ENCODE measurements at regions not wholly inside any gene's neighbourhood (a gene's known extent, or its start where the extent isn't known, plus 50 kb on each side); places are given as distances from the start of the nearest gene placed in this dataset.

DNA sequence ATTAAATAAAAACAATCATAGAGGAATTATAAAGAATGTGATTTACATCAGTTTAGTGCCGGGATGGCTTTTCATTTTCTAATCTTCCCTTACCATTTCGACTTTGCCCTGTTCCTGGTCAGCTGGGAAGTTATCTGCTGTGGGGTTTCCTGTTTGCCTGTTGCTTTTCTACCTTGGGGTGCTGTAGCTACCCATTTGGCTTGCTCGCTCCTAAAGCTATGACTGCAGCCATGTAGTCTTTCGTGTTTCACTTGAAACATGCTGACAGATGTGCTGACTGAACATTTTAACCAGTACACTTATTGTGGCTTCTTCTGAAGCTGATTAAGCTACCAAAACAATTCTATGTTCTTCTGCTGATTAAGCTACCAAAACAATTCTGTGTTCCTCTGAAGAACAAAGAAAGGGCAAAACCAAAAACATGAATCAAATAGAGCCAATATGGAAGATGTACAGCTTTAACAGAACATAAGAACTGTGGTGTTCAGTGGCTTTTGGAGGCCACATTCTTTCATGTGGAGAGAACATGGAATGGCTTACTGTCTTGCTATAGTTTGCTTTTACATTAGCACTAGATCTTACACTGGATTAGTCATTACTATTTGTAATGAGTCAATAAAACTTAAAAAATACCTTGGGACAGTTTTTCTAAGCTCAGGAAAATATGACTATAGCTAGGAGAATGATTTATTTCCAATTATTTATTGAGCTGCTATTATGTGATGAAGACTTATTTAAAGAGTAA lies 440.4 kb downstream of the SPRY1 start:
- Histone ChIP-seq H3K9me3 (ENCODE audit: control insufficient read depth in 1 of 2, low read length in 2 of 2) (no peaks in the 10 kb centered on the region), H3K27ac (ENCODE audit: low read length) (no peak overlapping the region)

DNA sequence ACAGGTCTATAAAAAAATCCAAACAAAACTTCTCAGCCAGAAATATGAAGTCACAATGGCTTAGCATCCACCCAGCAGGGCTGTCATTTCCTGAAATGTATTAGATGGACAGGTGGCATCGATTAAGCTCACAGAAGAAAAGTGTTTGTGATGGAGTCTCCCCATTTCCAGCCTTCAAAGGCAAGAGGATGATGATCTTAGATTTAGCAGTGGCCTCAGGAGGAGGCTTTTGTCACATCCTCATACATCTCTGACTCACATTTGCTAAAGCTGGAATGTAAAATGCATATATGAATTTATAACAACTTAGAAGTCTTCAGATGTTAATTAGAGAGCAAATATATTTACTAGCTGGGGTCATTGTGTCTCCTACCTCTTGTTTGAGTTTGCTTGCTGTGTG lies 441.9 kb downstream of the SPRY1 start:
- Histone ChIP-seq H3K27me3 (ENCODE audit: low read depth, low read length) (no peaks in the 10 kb centered on the region), H3K9me3 (ENCODE audit: control insufficient read depth in 1 of 2, low read length in 2 of 2) (no peaks in the 10 kb centered on the region), H3K27ac (ENCODE audit: low read length) (no peak overlapping the region), H3K4me1 (ENCODE audit: control insufficient read depth in 1 of 2, insufficient read depth in 2 of 2, low read length in 2 of 2) (peaks cover 0 to 10% of the 10 kb centered on the region in 2 donors), H3K4me3 (ENCODE audit: low read depth in 1 of 2, low read length in 2 of 2) (no peak overlapping the region), H3K36me3 (ENCODE audit: control insufficient read depth in 1 of 2, insufficient read depth in 2 of 2, low read length in 2 of 2) (no peaks in the 10 kb centered on the region)

More for the DNA sequence above, 440.4 kb downstream of the SPRY1 start:
- H3K4me1 ChIP-seq (ENCODE audit: control insufficient read depth in 1 of 2, insufficient read depth in 2 of 2, low read length in 2 of 2) = peaks cover 0 to 16% of the 10 kb centered on the region in 2 donors
- H3K4me3 ChIP-seq (ENCODE audit: low read depth in 1 of 2, low read length in 2 of 2) = no peak overlapping the region
- no peaks in the 10 kb centered on the region for H3K36me3 ChIP-seq (ENCODE audit: control insufficient read depth in 1 of 2, insufficient read depth in 2 of 2, low read length in 2 of 2)
- no peaks in the 10 kb centered on the region for H3K27me3 ChIP-seq (ENCODE audit: low read depth, low read length)

DNA sequence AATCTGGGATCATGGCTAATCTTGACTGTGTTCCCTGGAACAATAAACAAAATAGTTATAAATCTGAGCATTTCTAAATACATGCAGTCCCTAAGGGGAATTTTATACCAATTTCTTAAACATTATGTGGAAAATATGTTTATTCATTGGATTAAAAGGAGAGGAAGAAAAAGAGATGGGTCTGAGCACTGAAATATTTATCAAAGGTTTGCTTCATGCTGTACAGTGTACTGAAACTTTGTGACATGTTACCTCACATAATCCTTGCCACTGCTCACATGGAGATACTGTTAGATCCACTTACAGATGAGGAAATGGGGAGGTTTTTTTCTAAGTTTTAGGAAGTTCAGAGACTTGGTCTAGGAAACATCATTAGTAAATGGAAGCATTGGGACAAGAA lies 443.6 kb downstream of the SPRY1 start:
- Histone ChIP-seq H3K27ac (ENCODE audit: low read length) (no peak overlapping the region), H3K9me3 (ENCODE audit: control insufficient read depth in 1 of 2, low read length in 2 of 2) (peaks cover 0 to 4% of the 10 kb centered on the region in 2 donors), H3K36me3 (ENCODE audit: control insufficient read depth in 1 of 2, insufficient read depth in 2 of 2, low read length in 2 of 2) (no peaks in the 10 kb centered on the region), H3K27me3 (ENCODE audit: low read depth, low read length) (no peaks in the 10 kb centered on the region), H3K4me3 (ENCODE audit: low read depth in 1 of 2, low read length in 2 of 2) (no peak overlapping the region), H3K4me1 (ENCODE audit: control insufficient read depth in 1 of 2, insufficient read depth in 2 of 2, low read length in 2 of 2) (peaks cover 0 to 10% of the 10 kb centered on the region in 2 donors)

DNA sequence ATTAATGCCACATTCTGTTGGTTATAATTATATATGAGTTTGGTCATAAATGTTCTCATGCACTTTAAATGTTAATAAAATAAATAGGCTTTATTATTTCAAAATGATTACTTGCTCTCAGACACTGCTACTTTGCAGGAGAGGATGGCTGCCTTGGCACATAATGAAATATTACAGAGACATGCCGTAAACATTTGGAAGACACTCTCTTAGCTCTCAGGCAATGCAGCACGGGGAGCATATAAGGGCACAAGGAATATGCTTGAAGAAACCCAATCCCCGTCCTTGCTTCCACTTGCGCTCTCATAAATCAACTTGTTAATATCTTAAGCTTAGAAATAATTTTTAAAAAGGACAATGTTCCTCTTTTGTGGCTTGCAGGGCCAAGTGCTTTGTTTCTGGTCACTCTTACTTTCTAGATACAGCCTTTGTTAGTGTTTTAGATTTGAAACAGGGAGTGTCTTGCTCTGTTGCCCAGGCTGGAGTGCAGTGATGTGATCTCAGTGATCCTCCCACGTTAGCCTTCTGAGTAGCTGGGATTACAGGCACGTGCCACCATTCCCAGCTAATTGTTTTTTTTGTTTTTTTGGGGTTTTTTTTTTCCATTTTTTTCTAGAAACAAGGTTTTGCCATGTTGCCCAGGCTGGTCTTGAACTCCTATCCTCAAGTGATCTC lies 445.0 kb downstream of the SPRY1 start:
- Histone ChIP-seq H3K27me3 (ENCODE audit: low read depth, low read length) (no peaks in the 10 kb centered on the region), H3K4me3 (ENCODE audit: low read depth in 1 of 2, low read length in 2 of 2) (no peak overlapping the region), H3K4me1 (ENCODE audit: control insufficient read depth in 1 of 2, insufficient read depth in 2 of 2, low read length in 2 of 2) (peaks cover 0 to 10% of the 10 kb centered on the region in 2 donors), H3K36me3 (ENCODE audit: control insufficient read depth in 1 of 2, insufficient read depth in 2 of 2, low read length in 2 of 2) (no peaks in the 10 kb centered on the region), H3K9me3 (ENCODE audit: control insufficient read depth in 1 of 2, low read length in 2 of 2) (peaks cover 0 to 4% of the 10 kb centered on the region in 2 donors), H3K27ac (ENCODE audit: low read length) (no peak overlapping the region)

DNA sequence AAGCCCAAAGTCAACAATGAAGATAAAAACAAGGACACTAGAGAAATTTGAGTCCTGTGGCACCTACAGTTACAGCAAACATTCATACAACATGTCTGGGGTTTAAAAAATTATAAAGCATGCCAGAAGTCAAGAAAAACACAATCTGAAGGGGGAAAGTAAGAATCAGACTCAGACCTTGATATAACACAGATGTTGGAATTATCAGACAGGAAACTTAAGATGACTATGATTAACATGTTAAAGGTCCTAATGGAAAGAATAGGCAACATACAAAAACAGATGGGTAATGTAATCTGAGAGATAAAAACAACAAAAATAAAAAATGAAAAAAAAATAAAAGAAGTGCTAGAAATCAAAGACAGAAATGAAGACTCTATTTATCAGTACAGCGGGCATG lies 446.5 kb downstream of the SPRY1 start:
- Histone ChIP-seq H3K27ac (ENCODE audit: low read length) (no peak overlapping the region), H3K36me3 (ENCODE audit: control insufficient read depth in 1 of 2, insufficient read depth in 2 of 2, low read length in 2 of 2) (no peaks in the 10 kb centered on the region), H3K27me3 (ENCODE audit: low read depth, low read length) (no peaks in the 10 kb centered on the region), H3K4me3 (ENCODE audit: low read depth in 1 of 2, low read length in 2 of 2) (no peak overlapping the region), H3K4me1 (ENCODE audit: control insufficient read depth in 1 of 2, insufficient read depth in 2 of 2, low read length in 2 of 2) (peaks cover 0 to 10% of the 10 kb centered on the region in 2 donors), H3K9me3 (ENCODE audit: control insufficient read depth in 1 of 2, low read length in 2 of 2) (peaks cover 0 to 4% of the 10 kb centered on the region in 2 donors)

DNA sequence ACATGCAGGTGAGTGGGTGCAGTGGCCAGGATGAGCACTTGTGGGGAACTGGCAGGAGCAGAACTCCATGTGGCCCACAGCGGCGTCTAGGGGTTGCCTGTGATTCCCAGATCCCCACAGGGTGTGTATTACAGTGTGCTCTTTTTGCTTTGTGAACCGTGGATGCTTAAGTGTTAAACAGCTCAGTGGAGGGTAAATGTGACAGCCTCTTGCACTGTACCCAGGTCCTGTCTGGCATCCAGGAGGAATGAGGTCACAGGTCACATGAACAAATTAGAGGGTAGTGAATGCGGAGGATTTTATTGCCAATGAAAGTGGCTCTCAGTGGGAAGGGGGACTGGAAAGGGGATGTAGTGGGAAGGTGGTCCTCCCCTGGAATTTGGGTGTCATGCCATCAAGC lies 447.8 kb downstream of the SPRY1 start:
- H3K9me3 ChIP-seq (ENCODE audit: control insufficient read depth in 1 of 2, low read length in 2 of 2) = peaks cover 0 to 4% of the 10 kb centered on the region in 2 donors
- H3K27ac ChIP-seq (ENCODE audit: low read length) = no peak overlapping the region
- peaks cover 0 to 10% of the 10 kb centered on the region in 2 donors for H3K4me1 ChIP-seq (ENCODE audit: control insufficient read depth in 1 of 2, insufficient read depth in 2 of 2, low read length in 2 of 2)
- H3K36me3 ChIP-seq (ENCODE audit: control insufficient read depth in 1 of 2, insufficient read depth in 2 of 2, low read length in 2 of 2) = no peaks in the 10 kb centered on the region
- no peaks in the 10 kb centered on the region for H3K27me3 ChIP-seq (ENCODE audit: low read depth, low read length)
- H3K4me3 ChIP-seq (ENCODE audit: low read depth in 1 of 2, low read length in 2 of 2) = no peak overlapping the region

DNA sequence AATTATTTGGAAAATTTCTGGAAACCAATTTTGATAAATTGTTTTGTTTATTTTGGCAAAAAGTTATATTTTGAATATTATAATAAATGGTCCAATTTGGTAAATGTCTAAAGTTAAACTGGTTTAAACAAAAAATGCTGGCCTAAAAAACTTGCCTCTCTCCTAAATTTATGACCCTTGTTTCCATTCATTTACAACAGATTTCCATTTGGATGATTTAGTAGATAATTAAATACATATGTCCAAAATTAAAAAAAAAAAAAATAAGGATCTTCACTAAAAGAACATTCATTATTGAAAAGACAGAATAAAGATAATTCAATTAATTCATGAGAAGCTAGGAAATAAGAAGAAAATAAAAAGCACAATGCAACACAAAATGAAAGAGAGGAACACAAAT lies 449.5 kb downstream of the SPRY1 start:
- no peaks in the 10 kb centered on the region for H3K27me3 ChIP-seq (ENCODE audit: low read depth, low read length)
- H3K4me1 ChIP-seq (ENCODE audit: control insufficient read depth in 1 of 2, insufficient read depth in 2 of 2, low read length in 2 of 2) = peaks cover 0 to 7% of the 10 kb centered on the region in 2 donors
- peaks cover 0 to 4% of the 10 kb centered on the region in 2 donors for H3K9me3 ChIP-seq (ENCODE audit: control insufficient read depth in 1 of 2, low read length in 2 of 2)
- H3K36me3 ChIP-seq (ENCODE audit: control insufficient read depth in 1 of 2, insufficient read depth in 2 of 2, low read length in 2 of 2) = no peaks in the 10 kb centered on the region
- no peak overlapping the region for H3K4me3 ChIP-seq (ENCODE audit: low read depth in 1 of 2, low read length in 2 of 2)
- H3K27ac ChIP-seq (ENCODE audit: low read length) = no peak overlapping the region

DNA sequence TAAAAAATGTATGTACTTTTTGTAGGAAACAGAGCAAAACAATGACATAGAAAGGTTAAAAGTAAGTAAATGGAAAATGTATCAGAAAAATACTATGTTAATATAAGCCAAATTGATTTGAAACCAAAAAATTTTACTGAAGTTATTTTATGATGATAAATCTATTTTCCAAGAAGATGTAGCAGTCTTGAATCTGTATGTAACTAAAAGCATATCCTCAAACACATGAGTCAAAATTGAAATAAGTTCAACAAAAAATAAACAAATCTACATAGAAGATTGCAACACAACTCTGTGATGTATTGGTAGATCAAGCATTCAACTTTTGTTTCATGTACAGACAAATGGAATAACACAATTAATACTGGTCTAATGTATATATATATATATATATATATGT lies 450.0 kb downstream of the SPRY1 start:
- H3K36me3 ChIP-seq (ENCODE audit: control insufficient read depth in 1 of 2, insufficient read depth in 2 of 2, low read length in 2 of 2) = no peaks in the 10 kb centered on the region
- no peak overlapping the region for H3K4me3 ChIP-seq (ENCODE audit: low read depth in 1 of 2, low read length in 2 of 2)
- peaks cover 0 to 4% of the 10 kb centered on the region in 2 donors for H3K9me3 ChIP-seq (ENCODE audit: control insufficient read depth in 1 of 2, low read length in 2 of 2)
- no peak overlapping the region for H3K27ac ChIP-seq (ENCODE audit: low read length)
- H3K4me1 ChIP-seq (ENCODE audit: control insufficient read depth in 1 of 2, insufficient read depth in 2 of 2, low read length in 2 of 2) = peaks cover 0 to 4% of the 10 kb centered on the region in 2 donors
- no peaks in the 10 kb centered on the region for H3K27me3 ChIP-seq (ENCODE audit: low read depth, low read length)

DNA sequence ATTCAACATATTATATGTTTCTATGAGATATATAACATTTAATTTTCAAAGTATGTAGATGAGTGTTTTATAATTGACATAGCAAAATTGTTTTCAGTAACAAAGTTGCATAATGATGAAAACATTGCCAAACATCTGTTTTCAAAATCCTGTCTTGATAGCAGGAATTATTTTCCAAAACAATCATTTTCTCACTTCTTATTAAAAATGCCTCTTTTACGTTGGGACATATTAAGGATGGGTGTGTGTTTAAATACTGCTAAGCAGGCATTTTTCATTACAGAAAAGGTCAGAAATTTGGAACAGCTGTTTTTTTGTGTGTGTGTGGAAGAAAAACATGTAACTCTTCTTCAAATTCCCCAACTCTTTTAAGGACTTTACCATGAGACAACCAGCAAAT lies 452.0 kb downstream of the SPRY1 start:
- H3K27ac ChIP-seq (ENCODE audit: low read length) = no peak overlapping the region
- H3K4me3 ChIP-seq (ENCODE audit: low read depth in 1 of 2, low read length in 2 of 2) = no peak overlapping the region
- H3K27me3 ChIP-seq (ENCODE audit: low read depth, low read length) = no peaks in the 10 kb centered on the region
- no peaks in the 10 kb centered on the region for H3K4me1 ChIP-seq (ENCODE audit: control insufficient read depth in 1 of 2, insufficient read depth in 2 of 2, low read length in 2 of 2)
- H3K9me3 ChIP-seq (ENCODE audit: control insufficient read depth in 1 of 2, low read length in 2 of 2) = peaks cover 0 to 4% of the 10 kb centered on the region in 2 donors
- H3K36me3 ChIP-seq (ENCODE audit: control insufficient read depth in 1 of 2, insufficient read depth in 2 of 2, low read length in 2 of 2) = no peaks in the 10 kb centered on the region

DNA sequence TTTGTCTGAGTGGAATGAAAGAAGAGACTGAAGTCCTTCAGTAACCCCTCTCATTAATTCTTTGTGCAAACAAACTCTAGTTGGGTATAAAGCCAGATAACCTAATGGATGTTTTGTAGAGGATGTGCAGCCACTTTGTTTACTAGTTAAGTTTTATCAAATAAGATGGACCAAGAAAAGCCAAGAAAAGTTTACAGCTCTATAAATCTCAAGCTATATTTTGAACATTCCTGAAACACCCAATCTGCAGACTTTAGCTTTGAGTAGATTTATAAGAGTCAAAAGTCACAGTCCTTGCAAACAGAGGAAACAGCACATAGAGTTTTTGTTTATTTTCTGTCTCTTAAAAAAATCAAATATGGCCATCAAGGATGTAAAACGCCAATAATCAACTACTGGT lies 452.9 kb downstream of the SPRY1 start:
- H3K27me3 ChIP-seq (ENCODE audit: low read depth, low read length) = no peaks in the 10 kb centered on the region
- no peaks in the 10 kb centered on the region for H3K4me1 ChIP-seq (ENCODE audit: control insufficient read depth in 1 of 2, insufficient read depth in 2 of 2, low read length in 2 of 2)
- H3K9me3 ChIP-seq (ENCODE audit: control insufficient read depth in 1 of 2, low read length in 2 of 2) = peaks cover 0 to 2% of the 10 kb centered on the region in 2 donors
- H3K36me3 ChIP-seq (ENCODE audit: control insufficient read depth in 1 of 2, insufficient read depth in 2 of 2, low read length in 2 of 2) = no peaks in the 10 kb centered on the region
- H3K27ac ChIP-seq (ENCODE audit: low read length) = no peak overlapping the region
- no peak overlapping the region for H3K4me3 ChIP-seq (ENCODE audit: low read depth in 1 of 2, low read length in 2 of 2)

DNA sequence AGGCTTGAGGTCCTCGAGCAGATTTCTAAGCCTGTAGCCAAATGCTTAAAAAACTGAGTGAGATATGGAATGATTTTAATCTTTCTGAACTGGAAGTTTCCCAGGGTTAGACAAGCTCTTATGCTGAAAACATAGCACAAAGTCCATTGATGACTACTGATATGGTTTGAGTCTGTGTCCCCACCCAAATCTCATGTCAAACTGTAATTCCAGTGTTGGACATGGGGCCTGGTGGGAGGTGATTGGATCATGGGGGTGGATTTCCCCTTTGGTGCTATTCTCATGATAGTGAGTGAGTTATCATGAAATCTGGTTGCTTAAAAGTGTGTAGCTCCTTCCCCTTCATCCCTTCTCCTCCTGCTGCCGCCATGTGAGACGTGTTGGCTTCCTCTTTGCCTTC lies 454.9 kb downstream of the SPRY1 start:
- Histone ChIP-seq H3K4me1 (ENCODE audit: control insufficient read depth in 1 of 2, insufficient read depth in 2 of 2, low read length in 2 of 2) (no peaks in the 10 kb centered on the region), H3K36me3 (ENCODE audit: control insufficient read depth in 1 of 2, insufficient read depth in 2 of 2, low read length in 2 of 2) (no peaks in the 10 kb centered on the region), H3K27ac (ENCODE audit: low read length) (no peak overlapping the region), H3K4me3 (ENCODE audit: low read depth in 1 of 2, low read length in 2 of 2) (no peak overlapping the region), H3K9me3 (ENCODE audit: control insufficient read depth in 1 of 2, low read length in 2 of 2) (no peaks in the 10 kb centered on the region), H3K27me3 (ENCODE audit: low read depth, low read length) (no peaks in the 10 kb centered on the region)
